Left lung (tissue), 4 donors: ENCODE measurements at regions not wholly inside any gene's neighbourhood (a gene's known extent, or its start where the extent isn't known, plus 50 kb on each side); places are given as distances from the start of the nearest gene placed in this dataset.
"Not testable (repeated sequence)": the region's sequence is repeated elsewhere in the genome, so short reads cannot be mapped to it uniquely, and the experiment has no call there.

Experiments used
- ATAC-seq: fragments of 200-7000 bp; cut with Tn5 transposase; one replicate; pipeline ENCODE4 v1.9.1; 2020; ENCODE audit warnings: moderate library complexity
- DNase-seq, 4 donors: peaks; one replicate each; pipeline ENCODE4 v3.0.0-alpha.2; 2013 to 2020
- H3K27ac ChIP-seq, 2 donors: fragments of 200-600 bp; sonication (generic) in 1 of 2; one replicate each; pipeline versions ENCODE4 v1.5.0 to v1.8.0; 2020 to 2021
- H3K27me3 ChIP-seq, 2 donors: fragments of 200-600 bp; sonication (generic) in 1 of 2; one replicate each; pipeline versions ENCODE4 v1.5.0 to v1.8.0; 2020 to 2021
- H3K36me3 ChIP-seq, 2 donors: fragments of 200-600 bp; sonication (generic) in 1 of 2; one replicate each; pipeline versions ENCODE4 v1.5.0 to v1.8.0; 2020 to 2021
- H3K4me1 ChIP-seq, 2 donors: fragments of 200-600 bp; one replicate each; pipeline ENCODE4 v1.8.0; 2021
- H3K4me3 ChIP-seq, 2 donors: fragments of 200-600 bp; sonication (generic) in 1 of 2; one replicate each; pipeline versions ENCODE4 v1.5.0 to v1.8.0; 2020 to 2021; ENCODE audit warnings: mild to moderate bottlenecking in 1 of 2
- H3K9me3 ChIP-seq, 2 donors: fragments of 200-600 bp; sonication (generic) in 1 of 2; one replicate each; pipeline versions ENCODE4 v1.5.0 to v1.8.0; 2020 to 2021
- CTCF ChIP-seq, 2 donors: fragments of 200-600 bp; sonication (generic) in 1 of 2; IDR thresholded peaks; one replicate each; pipeline versions ENCODE4 v1.5.0 to v1.8.0; 2021; ENCODE audit warnings: antibody characterized with exemption in 2 of 2
- intact Hi-C, 2 donors: fragments of 100-400 bp; cut with DNase I; formaldehyde crosslinking; loops; one replicate each; pipeline versions ENCODE4 v1.11.2 to v1.14.2; 2022
- donor health status: DM: no; HTN: yes; CAD: no.
- donor health status: DM: no; HTN: no; CAD: no.

- Histone ChIP-seq H3K4me1 (no peaks in the 10 kb centered on the region), H3K36me3 (no peaks in the 10 kb centered on the region), H3K27ac (no peak overlapping the region), H3K4me3 (no peak overlapping the region), H3K27me3 (peaks cover 0 to 33% of the 10 kb centered on the region in 2 donors), H3K9me3 (no peaks in the 10 kb centered on the region)
- ATAC-seq (no peak), DNase-seq (no peak)
- TF ChIP-seq CTCF (IDR thresholded peaks at IDR 0.05), result no peak
- intact Hi-C loops, result no loop called here
Measured at GRCh38 chr22:22118987-22119386, 125.6 kb upstream of the VPREB1 start.

GRCh38 chr22:22117864-22118544 is 126.6 kb upstream of the VPREB1 start:
- Histone ChIP-seq H3K27ac (peak overlapping the region in 1 of 2 donors; percentile 18), H3K4me3 (peak overlapping the region in 1 of 2 donors; percentile 20), H3K27me3 (peaks cover 0 to 27% of the 10 kb centered on the region in 2 donors)
- H3K36me3 ChIP-seq, H3K9me3 ChIP-seq, intact Hi-C loops, ATAC-seq, H3K4me1 ChIP-seq: not testable (repeated sequence)
- peak in 1 of 4 donors; percentile 84 for DNase-seq

DNA sequence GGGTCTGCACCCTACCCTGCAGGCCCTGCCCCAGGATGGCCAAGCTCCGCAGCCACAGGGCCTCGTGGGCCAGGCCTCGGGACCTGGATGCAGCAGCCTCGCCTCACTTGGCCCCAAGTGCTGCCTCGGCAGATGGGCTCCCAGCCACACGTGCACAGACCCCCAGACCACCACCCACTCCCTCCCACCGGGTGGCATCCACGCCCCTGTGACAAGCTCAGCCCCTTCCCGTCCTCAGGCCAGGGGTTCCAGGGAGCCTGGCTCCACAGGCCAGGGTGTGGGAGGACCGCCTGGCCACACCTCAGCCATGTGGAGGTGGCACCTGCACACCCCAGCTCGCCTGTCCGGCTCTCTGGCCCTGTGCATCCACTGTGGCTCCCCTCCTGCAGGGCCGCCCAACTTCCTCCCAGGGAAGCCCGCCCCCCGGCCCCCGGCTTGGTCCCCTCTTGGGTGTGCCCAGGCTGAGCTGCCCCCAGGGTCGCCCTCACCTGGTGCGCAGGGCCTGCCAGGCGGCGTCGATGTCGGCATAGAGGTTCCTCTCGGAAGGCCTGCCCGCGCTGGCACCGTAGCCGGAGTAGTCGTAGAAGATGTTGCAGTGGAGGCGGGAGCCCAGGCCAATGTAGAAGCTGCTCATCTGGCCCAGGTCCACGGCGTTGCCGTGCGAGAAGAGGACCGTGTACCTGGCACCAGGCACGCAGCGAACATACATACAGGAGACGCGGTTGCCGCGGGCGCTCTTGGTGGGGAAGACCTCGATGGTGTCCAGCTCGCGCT is 127.4 kb upstream of the VPREB1 start:
- peak in 1 of 4 donors; percentile 84 for DNase-seq
- ATAC-seq, result not testable (repeated sequence)

GRCh38 chr22:22113701-22114100 is 130.9 kb upstream of the VPREB1 start:
- Histone ChIP-seq H3K4me3 (no peak overlapping the region), H3K4me1 (peaks cover 0 to 9% of the 10 kb centered on the region in 2 donors), H3K36me3 (no peaks in the 10 kb centered on the region), H3K27me3 (peaks cover 0 to 11% of the 10 kb centered on the region in 2 donors), H3K27ac (no peak overlapping the region), H3K9me3 (no peaks in the 10 kb centered on the region)
- intact Hi-C loops, result no loop called here
- ATAC-seq (no peak), DNase-seq (no peak)
- no peak for TF ChIP-seq CTCF (IDR thresholded peaks at IDR 0.05)

More for the DNA sequence above, 127.4 kb upstream of the VPREB1 start:
- intact Hi-C loops, H3K4me1 ChIP-seq, H3K27ac ChIP-seq, H3K9me3 ChIP-seq, H3K4me3 ChIP-seq, H3K36me3 ChIP-seq: not testable (repeated sequence)
- peaks cover 0 to 22% of the 10 kb centered on the region in 2 donors for H3K27me3 ChIP-seq

DNA sequence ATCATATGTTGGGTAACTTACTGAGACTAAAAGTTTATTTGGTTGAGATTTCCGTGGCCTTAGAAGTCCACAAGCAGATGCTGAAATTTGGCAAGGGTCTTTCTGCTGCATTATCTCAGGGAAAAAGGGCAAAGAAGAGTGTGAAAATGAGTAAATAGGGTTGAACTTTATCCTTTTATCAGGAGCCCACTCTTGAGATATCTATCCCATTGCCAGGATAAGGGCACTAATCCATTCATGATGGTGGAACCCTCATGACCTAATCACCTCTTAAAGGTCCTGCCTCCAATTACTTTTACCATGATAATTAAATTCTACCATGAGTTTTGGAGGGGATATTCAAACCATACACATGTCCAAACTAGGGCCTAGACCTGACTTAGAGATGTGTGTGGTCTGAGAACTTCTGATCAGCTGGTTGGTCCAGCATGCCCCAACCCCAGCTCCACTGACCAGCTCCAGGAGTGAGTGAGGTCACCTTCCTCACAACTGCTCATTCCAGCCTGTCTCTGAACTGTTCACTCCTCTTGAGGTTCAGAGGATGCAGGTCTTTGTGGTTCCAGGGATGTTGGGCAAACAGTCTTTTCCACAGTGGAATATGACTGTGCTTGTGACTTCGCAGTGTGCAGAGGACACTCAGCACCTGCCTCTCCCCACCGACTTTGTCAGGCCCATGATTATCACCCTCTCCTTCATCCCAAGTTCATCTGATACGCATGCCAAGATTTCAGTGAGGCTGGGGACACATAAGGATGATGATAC is 130.1 kb upstream of the TOP3B start:
- Histone ChIP-seq H3K9me3 (no peaks in the 10 kb centered on the region), H3K4me3 (no peak overlapping the region), H3K36me3 (no peaks in the 10 kb centered on the region), H3K4me1 (peaks cover 0 to 9% of the 10 kb centered on the region in 2 donors), H3K27ac (no peak overlapping the region), H3K27me3 (peaks cover 0 to under 1% of the 10 kb centered on the region in 2 donors)
- DNase-seq (no peak), ATAC-seq (no peak)
- intact Hi-C loops, result no loop called here
- no peak for TF ChIP-seq CTCF (IDR thresholded peaks at IDR 0.05)

DNA sequence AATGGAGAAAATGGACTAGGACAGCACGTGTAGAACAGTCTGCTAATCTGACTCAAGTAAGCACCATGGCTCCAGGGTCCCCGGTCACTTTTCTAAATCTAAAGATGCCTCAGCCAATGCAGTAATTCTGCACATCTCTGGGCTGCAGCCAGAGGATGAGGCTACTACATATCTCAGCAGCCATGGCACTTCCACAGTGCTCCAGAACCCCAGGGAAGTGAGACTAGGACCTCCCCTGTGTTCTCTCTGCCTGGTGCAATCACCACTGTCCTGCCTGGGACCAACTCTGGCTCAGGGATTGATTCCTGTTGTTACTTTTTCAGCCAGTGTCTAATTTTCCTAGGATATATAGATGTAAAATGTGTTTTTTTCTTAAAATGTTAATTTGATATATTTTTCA is 129.4 kb upstream of the TOP3B start:
- H3K27me3 ChIP-seq, result no peaks in the 10 kb centered on the region
- no peak overlapping the region for H3K27ac ChIP-seq
- DNase-seq (no peak), ATAC-seq (no peak)
- peaks cover 0 to 9% of the 10 kb centered on the region in 2 donors for H3K4me1 ChIP-seq
- no peaks in the 10 kb centered on the region for H3K9me3 ChIP-seq
- no peak overlapping the region for H3K4me3 ChIP-seq
- TF ChIP-seq CTCF (IDR thresholded peaks at IDR 0.05), result no peak
- H3K36me3 ChIP-seq, result no peaks in the 10 kb centered on the region
- intact Hi-C loops, result no loop called here
